Neural cell (in vitro differentiated cells): ENCODE measurements at regions not wholly inside any gene's neighbourhood (a gene's known extent, or its start where the extent isn't known, plus 50 kb on each side); places are given as distances from the start of the nearest gene placed in this dataset.

Experiments
- H2AFZ ChIP-seq: fragments of 200-600, 300-800 bp; sonication (generic), shearing (Covaris generic); 2 replicates; pipeline ENCODE4 v1.6.0; 2014; ENCODE audit warnings: low read depth, mild to moderate bottlenecking, antibody characterized with exemption, low read length, moderate library complexity
- H3F3A ChIP-seq: fragments of 200-600 bp; shearing (Covaris generic); 2 replicates; pipeline ENCODE4 v1.6.1; 2016; ENCODE audit warnings: mild to moderate bottlenecking, moderate library complexity, mixed read lengths, antibody characterized with exemption, low read length; ENCODE audit not compliant: insufficient read depth, poor library complexity, severe bottlenecking
- H3K27ac ChIP-seq: fragments of 200-600, 300-800 bp; sonication (generic), shearing (Covaris generic); 2 replicates; pipeline ENCODE4 v1.5.1; 2014; ENCODE audit warnings: mild to moderate bottlenecking, low read length, moderate library complexity
- H3K27me3 ChIP-seq: fragments of 300-800, 200-600 bp; sonication (generic), shearing (Covaris generic); 2 replicates; pipeline ENCODE4 v1.6.0; 2014; ENCODE audit warnings: mild to moderate bottlenecking, low read depth, low read length, moderate library complexity; ENCODE audit not compliant: insufficient read depth
- H3K36me3 ChIP-seq: fragments of 300-800, 200-600 bp; sonication (generic), shearing (Covaris generic); 2 replicates; pipeline ENCODE4 v1.5.1; 2014; ENCODE audit warnings: mild to moderate bottlenecking, antibody characterized with exemption, low read length, moderate library complexity; ENCODE audit not compliant: insufficient read depth
- H3K4me2 ChIP-seq: fragments of 300-800, 200-600 bp; sonication (generic), shearing (Covaris generic); 2 replicates; pipeline ENCODE4 v1.6.0; 2014; ENCODE audit warnings: mild to moderate bottlenecking, low read length
- H3K4me3 ChIP-seq: fragments of 300-800, 200-600 bp; sonication (generic), shearing (Covaris generic); 2 replicates; pipeline ENCODE4 v1.5.1; 2014; ENCODE audit warnings: mild to moderate bottlenecking, low read length, moderate library complexity
- H3K79me2 ChIP-seq: fragments of 200-600 bp; shearing (Covaris generic); replicated peaks from 2 replicates; pipeline ENCODE4 v1.6.0; 2014; ENCODE audit warnings: mild to moderate bottlenecking, low read length, moderate library complexity; ENCODE audit not compliant: insufficient read depth
- H3K9ac ChIP-seq: fragments of 300-800, 200-600 bp; sonication (generic), shearing (Covaris generic); 2 replicates; pipeline ENCODE4 v1.6.1; 2016; ENCODE audit warnings: mild to moderate bottlenecking, low read length, mixed read lengths
- H3K9me2 ChIP-seq: fragments of 200-600 bp; shearing (Covaris generic); 2 replicates; pipeline ENCODE4 v1.6.1; 2016; ENCODE audit warnings: mild to moderate bottlenecking, low read length, mixed read lengths; ENCODE audit not compliant: insufficient read depth
- H3K9me3 ChIP-seq: fragments of 200-600, 300-800 bp; sonication (generic), shearing (Covaris generic); 2 replicates; pipeline ENCODE4 v1.6.1; 2016; ENCODE audit warnings: mild to moderate bottlenecking, mixed run types, low read length, moderate library complexity, mixed read lengths
- H4K20me1 ChIP-seq: fragments of 200-600 bp; shearing (Covaris generic); 2 replicates; pipeline ENCODE4 v1.6.1; 2016; ENCODE audit warnings: mild to moderate bottlenecking, mixed run types; ENCODE audit not compliant: insufficient read depth
- EP300 ChIP-seq: fragments of 450-650 bp; conservative IDR thresholded peaks from 2 replicates; pipeline ENCODE4 v1.6.1; 2014; ENCODE audit warnings: antibody characterized with exemption, mild to moderate bottlenecking, moderate library complexity; ENCODE audit not compliant: poor library complexity, severe bottlenecking
- EZH2 ChIP-seq: fragments of 200-600, 300-800 bp; shearing (Covaris generic), sonication (generic); IDR thresholded peaks from 2 replicates; pipeline ENCODE4 v1.6.1; 2014; ENCODE audit warnings: antibody characterized with exemption, low read length, borderline replicate concordance, mild to moderate bottlenecking; ENCODE audit not compliant: insufficient read depth, poor library complexity, severe bottlenecking
- MXI1 ChIP-seq: fragments of 450-650 bp; conservative IDR thresholded peaks from 2 replicates; pipeline ENCODE4 v1.6.1; 2014; ENCODE audit warnings: antibody characterized with exemption, mild to moderate bottlenecking; ENCODE audit not compliant: poor library complexity, severe bottlenecking
- POLR2AphosphoS5 ChIP-seq: IDR thresholded peaks from 2 replicates; pipeline ENCODE4 v1.6.1; 2012
- RAD21 ChIP-seq: fragments of 450-650 bp; conservative IDR thresholded peaks from 2 replicates; pipeline ENCODE4 v1.6.1; 2014; ENCODE audit warnings: antibody characterized with exemption, mild to moderate bottlenecking, moderate library complexity
- SMC3 ChIP-seq: fragments of 450-650 bp; conservative IDR thresholded peaks from 2 replicates; pipeline ENCODE4 v1.6.1; 2014; ENCODE audit warnings: antibody characterized with exemption, mild to moderate bottlenecking, moderate library complexity; ENCODE audit not compliant: poor library complexity
- TAF1 ChIP-seq: IDR thresholded peaks from 2 replicates; pipeline ENCODE4 v1.6.1; 2012; ENCODE audit warnings: low read depth
- TF ChIP-seq, protein P1 (sequence below): fragments of 450-650 bp; IDR thresholded peaks from 2 replicates; pipeline ENCODE4 v1.5.1; 2014; ENCODE audit warnings: antibody characterized with exemption, mild to moderate bottlenecking, moderate library complexity; ENCODE audit not compliant: poor library complexity, severe bottlenecking
- TF ChIP-seq, protein P2 (sequence below): IDR thresholded peaks from 2 replicates; pipeline ENCODE4 v1.6.1; 2012; ENCODE audit warnings: borderline replicate concordance

DNA sequence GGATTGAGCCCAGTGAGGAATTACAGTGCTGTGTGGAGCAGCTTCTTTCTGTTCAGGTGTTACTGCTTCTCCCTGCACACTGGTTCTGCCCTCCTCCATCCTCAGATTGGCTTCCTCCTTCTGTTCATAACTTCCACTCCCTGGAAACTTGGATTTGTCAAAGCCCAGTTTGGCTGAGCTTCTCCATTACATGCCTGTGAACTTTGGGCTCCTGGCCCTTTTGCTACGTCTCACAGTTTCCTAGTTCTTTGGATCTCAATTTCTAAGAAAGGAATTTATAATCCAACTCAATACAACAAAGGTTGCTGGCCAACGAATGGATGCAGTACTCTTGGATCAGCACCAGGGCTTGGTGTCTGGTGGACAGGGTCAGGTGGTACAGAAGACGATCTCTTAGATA is 318.1 kb downstream of the RPS24 start:
- no peaks in the 10 kb centered on the region for H3K36me3 ChIP-seq
- H3K9me2 ChIP-seq = no peaks in the 10 kb centered on the region
- H3K79me2 ChIP-seq = no peaks in the 10 kb centered on the region
- no peak overlapping the region for H3K4me2 ChIP-seq
- no peaks in the 10 kb centered on the region for H4K20me1 ChIP-seq
- no peaks in the 10 kb centered on the region for H3K27me3 ChIP-seq
- H3K27ac ChIP-seq = no peak overlapping the region
- TF ChIP-seq EZH2 (no peak), MXI1 (no peak), POLR2AphosphoS5 (no peak)
- no peaks in the 10 kb centered on the region for H3K9me3 ChIP-seq
- H3F3A ChIP-seq = peaks cover 2% of the 10 kb centered on the region
- H3K9ac ChIP-seq = no peak overlapping the region
- H2AFZ ChIP-seq = no peak overlapping the region
- no peak overlapping the region for H3K4me3 ChIP-seq

DNA sequence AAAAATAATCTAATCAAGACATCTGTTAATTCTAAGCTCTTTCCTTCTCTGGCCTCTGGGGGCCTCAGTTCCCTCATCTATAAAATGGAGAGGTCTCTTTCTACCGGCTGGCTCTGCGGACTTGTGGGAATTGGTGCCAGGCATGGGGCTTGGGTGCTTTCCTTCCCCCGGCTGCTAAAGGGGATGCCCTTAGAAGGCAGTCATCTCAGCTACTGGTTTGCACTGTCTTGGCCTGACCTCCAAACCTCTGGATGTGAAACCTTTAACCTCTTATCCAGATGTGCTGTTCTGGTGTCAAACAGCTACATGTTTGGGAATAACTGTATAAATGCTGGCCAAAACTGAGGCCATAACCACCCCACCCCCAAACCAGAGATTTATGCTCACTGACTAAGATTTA is 320.0 kb downstream of the RPS24 start:
- no peak overlapping the region for H3K4me3 ChIP-seq
- no peaks in the 10 kb centered on the region for H3K27me3 ChIP-seq
- H3K9ac ChIP-seq = no peak overlapping the region
- TF ChIP-seq SMC3 (no peak), TAF1 (no peak), POLR2AphosphoS5 (no peak), RAD21 (no peak), EZH2 (no peak), MXI1 (no peak), EP300 (no peak)
- TF ChIP-seq, protein P1, sequence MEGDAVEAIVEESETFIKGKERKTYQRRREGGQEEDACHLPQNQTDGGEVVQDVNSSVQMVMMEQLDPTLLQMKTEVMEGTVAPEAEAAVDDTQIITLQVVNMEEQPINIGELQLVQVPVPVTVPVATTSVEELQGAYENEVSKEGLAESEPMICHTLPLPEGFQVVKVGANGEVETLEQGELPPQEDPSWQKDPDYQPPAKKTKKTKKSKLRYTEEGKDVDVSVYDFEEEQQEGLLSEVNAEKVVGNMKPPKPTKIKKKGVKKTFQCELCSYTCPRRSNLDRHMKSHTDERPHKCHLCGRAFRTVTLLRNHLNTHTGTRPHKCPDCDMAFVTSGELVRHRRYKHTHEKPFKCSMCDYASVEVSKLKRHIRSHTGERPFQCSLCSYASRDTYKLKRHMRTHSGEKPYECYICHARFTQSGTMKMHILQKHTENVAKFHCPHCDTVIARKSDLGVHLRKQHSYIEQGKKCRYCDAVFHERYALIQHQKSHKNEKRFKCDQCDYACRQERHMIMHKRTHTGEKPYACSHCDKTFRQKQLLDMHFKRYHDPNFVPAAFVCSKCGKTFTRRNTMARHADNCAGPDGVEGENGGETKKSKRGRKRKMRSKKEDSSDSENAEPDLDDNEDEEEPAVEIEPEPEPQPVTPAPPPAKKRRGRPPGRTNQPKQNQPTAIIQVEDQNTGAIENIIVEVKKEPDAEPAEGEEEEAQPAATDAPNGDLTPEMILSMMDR = no peak
- TF ChIP-seq, protein P2, sequence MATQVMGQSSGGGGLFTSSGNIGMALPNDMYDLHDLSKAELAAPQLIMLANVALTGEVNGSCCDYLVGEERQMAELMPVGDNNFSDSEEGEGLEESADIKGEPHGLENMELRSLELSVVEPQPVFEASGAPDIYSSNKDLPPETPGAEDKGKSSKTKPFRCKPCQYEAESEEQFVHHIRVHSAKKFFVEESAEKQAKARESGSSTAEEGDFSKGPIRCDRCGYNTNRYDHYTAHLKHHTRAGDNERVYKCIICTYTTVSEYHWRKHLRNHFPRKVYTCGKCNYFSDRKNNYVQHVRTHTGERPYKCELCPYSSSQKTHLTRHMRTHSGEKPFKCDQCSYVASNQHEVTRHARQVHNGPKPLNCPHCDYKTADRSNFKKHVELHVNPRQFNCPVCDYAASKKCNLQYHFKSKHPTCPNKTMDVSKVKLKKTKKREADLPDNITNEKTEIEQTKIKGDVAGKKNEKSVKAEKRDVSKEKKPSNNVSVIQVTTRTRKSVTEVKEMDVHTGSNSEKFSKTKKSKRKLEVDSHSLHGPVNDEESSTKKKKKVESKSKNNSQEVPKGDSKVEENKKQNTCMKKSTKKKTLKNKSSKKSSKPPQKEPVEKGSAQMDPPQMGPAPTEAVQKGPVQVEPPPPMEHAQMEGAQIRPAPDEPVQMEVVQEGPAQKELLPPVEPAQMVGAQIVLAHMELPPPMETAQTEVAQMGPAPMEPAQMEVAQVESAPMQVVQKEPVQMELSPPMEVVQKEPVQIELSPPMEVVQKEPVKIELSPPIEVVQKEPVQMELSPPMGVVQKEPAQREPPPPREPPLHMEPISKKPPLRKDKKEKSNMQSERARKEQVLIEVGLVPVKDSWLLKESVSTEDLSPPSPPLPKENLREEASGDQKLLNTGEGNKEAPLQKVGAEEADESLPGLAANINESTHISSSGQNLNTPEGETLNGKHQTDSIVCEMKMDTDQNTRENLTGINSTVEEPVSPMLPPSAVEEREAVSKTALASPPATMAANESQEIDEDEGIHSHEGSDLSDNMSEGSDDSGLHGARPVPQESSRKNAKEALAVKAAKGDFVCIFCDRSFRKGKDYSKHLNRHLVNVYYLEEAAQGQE = no peak
- H3K27ac ChIP-seq = no peak overlapping the region
- no peak overlapping the region for H2AFZ ChIP-seq
- H4K20me1 ChIP-seq = no peaks in the 10 kb centered on the region
- no peaks in the 10 kb centered on the region for H3K79me2 ChIP-seq
- no peak overlapping the region for H3K4me2 ChIP-seq
- no peaks in the 10 kb centered on the region for H3K9me2 ChIP-seq
- H3F3A ChIP-seq = peaks cover 2% of the 10 kb centered on the region
- no peaks in the 10 kb centered on the region for H3K9me3 ChIP-seq
- H3K36me3 ChIP-seq = no peaks in the 10 kb centered on the region

DNA sequence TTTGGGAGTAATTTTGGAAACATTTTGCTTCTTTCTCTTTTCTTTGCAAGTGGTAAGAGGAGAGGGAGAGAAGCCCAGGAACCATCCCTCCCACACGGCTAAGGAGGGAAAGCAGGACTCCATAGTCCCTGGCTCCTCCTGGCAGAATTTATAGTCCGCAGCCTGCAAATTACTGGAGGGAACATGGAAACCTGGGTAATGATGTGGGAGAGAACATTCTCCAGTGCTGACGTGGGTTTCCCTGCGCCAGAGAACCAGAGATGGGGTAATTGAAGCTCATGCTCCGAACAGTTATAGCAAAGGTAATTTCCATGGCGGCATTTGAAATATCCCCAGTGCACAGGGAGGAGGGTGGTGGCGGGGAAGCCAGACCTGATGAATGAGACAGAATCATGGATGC is 320.4 kb downstream of the RPS24 start:
- H3K27ac ChIP-seq = no peak overlapping the region
- no peaks in the 10 kb centered on the region for H3K79me2 ChIP-seq
- peaks cover 2% of the 10 kb centered on the region for H3F3A ChIP-seq
- no peaks in the 10 kb centered on the region for H3K9me3 ChIP-seq
- H4K20me1 ChIP-seq = no peaks in the 10 kb centered on the region
- no peak overlapping the region for H2AFZ ChIP-seq
- no peaks in the 10 kb centered on the region for H3K36me3 ChIP-seq
- TF ChIP-seq MXI1 (no peak), RAD21 (no peak), EP300 (no peak), POLR2AphosphoS5 (no peak), TAF1 (no peak), SMC3 (no peak), EZH2 (no peak)
- TF ChIP-seq, protein P2 = no peak
- TF ChIP-seq, protein P1 = no peak
- no peak overlapping the region for H3K4me3 ChIP-seq
- H3K9ac ChIP-seq = no peak overlapping the region
- H3K4me2 ChIP-seq = no peak overlapping the region
- H3K9me2 ChIP-seq = no peaks in the 10 kb centered on the region
- no peaks in the 10 kb centered on the region for H3K27me3 ChIP-seq
